H1 (cell line): ENCODE measurements at regions not wholly inside any gene's neighbourhood (a gene's known extent, or its start where the extent isn't known, plus 50 kb on each side); places are given as distances from the start of the nearest gene placed in this dataset.

ENCODE experiments used
- CTCF ChIA-PET: fragments of 300-600 bp; sonication (Branson Sonifier 250); formaldehyde crosslinking; loops from one replicate; lab custom pipeline; 2021; ENCODE audit not compliant: partially characterized antibody; lab: Charles Lee
- POLR2A ChIA-PET: fragments of 300-600 bp; sonication (Branson Sonifier 250); formaldehyde crosslinking; loops from one replicate; lab custom pipeline; 2021; ENCODE audit warnings: inconsistent platforms; ENCODE audit not compliant: partially characterized antibody; lab: Charles Lee
- DNase-seq, 2 experiments: peaks; one replicate each; pipeline versions ENCODE4 v3.0.0 to v3.0.0-alpha.2; 2010 to 2022; ENCODE audit warnings: low spot score in 2 of 2, low read depth in 1 of 2, mixed read lengths in 1 of 2
- FAIRE-seq: peaks from 2 replicates; lab custom pipeline; 2011; peaks lifted over from hg19 to GRCh38; lab: Jason Lieb, UNC
- H2AFZ ChIP-seq: 2 replicates; pipeline ENCODE4 v1.8.1; 2012; ENCODE audit warnings: low read length, inconsistent platforms
- H2AK5ac ChIP-seq: 2 replicates; pipeline ENCODE4 v1.6.1; 2013; ENCODE audit warnings: low read depth, low read length
- H2BK120ac ChIP-seq: replicated peaks from 2 replicates; pipeline ENCODE3; 2013; ENCODE audit warnings: low read depth, low read length, inconsistent platforms
- H2BK12ac ChIP-seq: 2 replicates; pipeline ENCODE4 v1.6.1; 2013; ENCODE audit warnings: low read depth, low read length
- H2BK15ac ChIP-seq: 2 replicates; pipeline ENCODE4 v1.6.1; 2013; ENCODE audit warnings: low read length
- H2BK20ac ChIP-seq: 2 replicates; pipeline ENCODE4 v1.6.1; 2013; ENCODE audit warnings: low read length
- H2BK5ac ChIP-seq: 2 replicates; pipeline ENCODE4 v1.6.1; 2013; ENCODE audit warnings: low read depth, low read length
- H3K14ac ChIP-seq: 2 replicates; pipeline ENCODE4 v1.6.1; 2013; ENCODE audit warnings: inconsistent platforms; ENCODE audit not compliant: insufficient read length
- H3K18ac ChIP-seq: 2 replicates; pipeline ENCODE4 v1.6.1; 2013; ENCODE audit warnings: low read length; ENCODE audit errors: extremely low read depth
- H3K23ac ChIP-seq: 2 replicates; pipeline ENCODE4 v1.6.1; 2013; ENCODE audit warnings: inconsistent platforms; ENCODE audit not compliant: insufficient read length
- H3K23me2 ChIP-seq: 2 replicates; pipeline ENCODE4 v1.6.1; 2013; ENCODE audit warnings: low read depth, low read length
- H3K27ac ChIP-seq: 2 replicates; pipeline ENCODE4 v1.6.1; 2011; ENCODE audit warnings: low read depth, low read length, inconsistent platforms
- H3K27me3 ChIP-seq, 4 experiments: replicated peaks in 1 of 4; 1 replicate in 1 of 4; 2 replicates in 3 of 4; pipeline versions ENCODE4 v1.6.1 to v1.8.1; 2011 to 2013; ENCODE audit warnings: low read length in 3 of 4, mild to moderate bottlenecking in 3 of 4, inconsistent platforms in 2 of 4, mixed read lengths in 2 of 4, moderate library complexity in 1 of 4; ENCODE audit not compliant: control insufficient read depth in 3 of 4, insufficient read depth in 3 of 4; ENCODE audit errors: extremely low read depth in 1 of 4
- H3K36me3 ChIP-seq, 4 experiments: 2 replicates each; pipeline versions ENCODE4 v1.6.1 to v1.8.1; 2011 to 2013; ENCODE audit warnings: mild to moderate bottlenecking in 4 of 4, low read length in 3 of 4, moderate library complexity in 2 of 4, control low read depth in 1 of 4, inconsistent platforms in 1 of 4; ENCODE audit not compliant: insufficient read depth in 4 of 4, control insufficient read depth in 2 of 4
- H3K4ac ChIP-seq: replicated peaks from 2 replicates; pipeline ENCODE3; 2013; ENCODE audit warnings: low read length, low read depth, mixed read lengths, inconsistent platforms; ENCODE audit not compliant: insufficient read length
- H3K4me1 ChIP-seq, 4 experiments: replicated peaks in 1 of 4; 1 replicate in 1 of 4; 2 replicates in 3 of 4; pipeline versions ENCODE4 v1.6.1 to v1.8.1; 2011 to 2013; ENCODE audit warnings: low read length in 3 of 4, inconsistent platforms in 2 of 4, mixed read lengths in 1 of 4; ENCODE audit not compliant: insufficient read depth in 4 of 4, control insufficient read depth in 3 of 4
- H3K4me2 ChIP-seq, 2 experiments: 2 replicates each; pipeline versions ENCODE4 v1.6.1 to v1.8.1; 2011 to 2013; ENCODE audit warnings: low read depth in 2 of 2, low read length in 2 of 2, control low read depth in 1 of 2, inconsistent platforms in 1 of 2, mild to moderate bottlenecking in 1 of 2; ENCODE audit not compliant: insufficient read depth in 1 of 2
- H3K4me3 ChIP-seq, 4 experiments: fragments of 200-600, 300-600 bp in 1 of 4; sonication (generic), shearing (Covaris generic), sonication (Bioruptor Twin) in 1 of 4; 2 replicates each; pipeline versions ENCODE4 v1.5.1 to v1.8.1; 2011 to 2016; ENCODE audit warnings: low read length in 4 of 4, low read depth in 3 of 4, control low read depth in 2 of 4, inconsistent platforms in 2 of 4, mild to moderate bottlenecking in 2 of 4, mixed read lengths in 1 of 4, moderate library complexity in 1 of 4; ENCODE audit not compliant: insufficient read depth in 2 of 4; ENCODE audit errors: extremely low read depth in 1 of 4
- H3K56ac ChIP-seq: replicated peaks from 2 replicates; pipeline ENCODE3; 2013; ENCODE audit warnings: low read depth, mild to moderate bottlenecking, mixed read lengths, low read length, inconsistent platforms; ENCODE audit not compliant: insufficient read length
- H3K79me1 ChIP-seq: 2 replicates; pipeline ENCODE4 v1.6.1; 2013; ENCODE audit warnings: low read depth, low read length, control low read depth
- H3K79me2 ChIP-seq, 2 experiments: 2 replicates each; pipeline versions ENCODE4 v1.6.1 to v1.8.1; 2012 to 2013; ENCODE audit warnings: low read length in 2 of 2, mild to moderate bottlenecking in 2 of 2, inconsistent platforms in 1 of 2; ENCODE audit not compliant: insufficient read depth in 2 of 2, control insufficient read depth in 1 of 2
- H3K9ac ChIP-seq, 4 experiments: replicated peaks in 1 of 4; 1 replicate in 1 of 4; 2 replicates in 3 of 4; pipeline versions ENCODE4 v1.6.1 to v1.8.1; 2011 to 2013; ENCODE audit warnings: low read depth in 3 of 4, low read length in 3 of 4, control low read depth in 2 of 4, mild to moderate bottlenecking in 2 of 4, moderate library complexity in 2 of 4, inconsistent platforms in 1 of 4; ENCODE audit errors: extremely low read depth in 1 of 4
- H3K9me3 ChIP-seq, 2 experiments: 2 replicates each; pipeline versions ENCODE4 v1.6.1 to v1.8.1; 2012 to 2013; ENCODE audit warnings: mild to moderate bottlenecking in 2 of 2, moderate library complexity in 2 of 2, control low read depth in 1 of 2, inconsistent platforms in 1 of 2, low read depth in 1 of 2, low read length in 1 of 2, mixed read lengths in 1 of 2; ENCODE audit not compliant: insufficient read depth in 2 of 2
- H4K20me1 ChIP-seq, 2 experiments: replicated peaks in 1 of 2; 2 replicates each; pipeline versions ENCODE3 to v1.8.1; 2011 to 2013; ENCODE audit warnings: inconsistent platforms in 2 of 2, low read length in 2 of 2, mild to moderate bottlenecking in 1 of 2; ENCODE audit not compliant: insufficient read depth in 2 of 2, control insufficient read depth in 1 of 2
- H4K5ac ChIP-seq: 2 replicates; pipeline ENCODE4 v1.6.1; 2013; ENCODE audit warnings: low read length, low read depth, mixed read lengths, inconsistent platforms; ENCODE audit not compliant: insufficient read length
- H4K8ac ChIP-seq: 2 replicates; pipeline ENCODE4 v1.8.0; 2013; ENCODE audit warnings: mild to moderate bottlenecking, moderate library complexity, low read length, inconsistent platforms; ENCODE audit not compliant: insufficient read depth; ENCODE audit errors: extremely low read depth
- H4K91ac ChIP-seq: replicated peaks from 2 replicates; pipeline ENCODE3; 2013; ENCODE audit warnings: low read length, mixed read lengths, inconsistent platforms; ENCODE audit not compliant: insufficient read length
- CBX5 ChIP-seq: fragments of 300-800, 300-1000 bp; sonication (generic); IDR thresholded peaks from 2 replicates; pipeline ENCODE4 v1.7.1; 2016; ENCODE audit warnings: antibody characterized with exemption, low read length, low read depth
- CEBPB ChIP-seq: IDR thresholded peaks from 2 replicates; pipeline ENCODE4 v1.6.1; 2012; ENCODE audit warnings: low read depth, low read length
- CHD1 ChIP-seq: IDR thresholded peaks from 2 replicates; pipeline ENCODE4 v1.6.1; 2012; ENCODE audit warnings: low read depth, low read length, improper control_type of control experiment
- CHD2 ChIP-seq: IDR thresholded peaks from 2 replicates; pipeline ENCODE4 v1.6.1; 2012; ENCODE audit warnings: low read length, improper control_type of control experiment
- CTBP2 ChIP-seq: IDR thresholded peaks from 2 replicates; pipeline ENCODE4 v1.7.0; 2011; ENCODE audit warnings: borderline replicate concordance, mild to moderate bottlenecking, moderate library complexity, mixed read lengths, low read length; ENCODE audit not compliant: insufficient read depth, insufficient read length
- KDM4A ChIP-seq: IDR thresholded peaks from one replicate; pipeline ENCODE4 v1.7.1; 2012; ENCODE audit warnings: low read depth, mild to moderate bottlenecking, moderate library complexity, low read length, inconsistent platforms; ENCODE audit not compliant: severe bottlenecking
- KDM5A ChIP-seq: fragments of 200-600 bp; IDR thresholded peaks from 2 replicates; pipeline ENCODE4 v1.7.1; 2012; ENCODE audit warnings: mild to moderate bottlenecking, low read length, inconsistent platforms, mixed read lengths
- MAX ChIP-seq: IDR thresholded peaks from 2 replicates; pipeline ENCODE4 v1.6.1; 2012; ENCODE audit warnings: inconsistent platforms
- POLR2AphosphoS5 ChIP-seq: IDR thresholded peaks from 2 replicates; pipeline ENCODE4 v1.6.1; 2011; ENCODE audit warnings: low read depth, low read length
- RFX5 ChIP-seq: IDR thresholded peaks from 2 replicates; pipeline ENCODE4 v1.6.1; 2011; ENCODE audit warnings: low read depth, low read length, improper control_type of control experiment, borderline replicate concordance
- SP1 ChIP-seq: IDR thresholded peaks from 2 replicates; pipeline ENCODE4 v1.6.1; 2011; ENCODE audit warnings: low read depth, low read length
- SUZ12 ChIP-seq: fragments of 200-600 bp; sonication (generic); IDR thresholded peaks from 2 replicates; pipeline ENCODE4 v1.6.1; 2012; ENCODE audit warnings: mild to moderate bottlenecking, inconsistent platforms, low read length, moderate library complexity, mixed read lengths
- TAF7 ChIP-seq: optimal IDR thresholded peaks from 2 replicates; pipeline ENCODE3; 2011; ENCODE audit warnings: low read depth, mild to moderate bottlenecking, inconsistent platforms, low read length, moderate library complexity, borderline replicate concordance
- YY1 ChIP-seq: IDR thresholded peaks from 2 replicates; pipeline ENCODE4 v1.6.1; 2011; ENCODE audit warnings: low read depth, mild to moderate bottlenecking, low read length
- WGBS, 2 experiments: shearing (Covaris generic) in 1 of 2; methylation state at CpG; one replicate each; pipeline versions ENCODE4 v1.1.6 to v1.1.7; 2013 to 2015; ENCODE audit warnings: low lambda C conversion rate in 2 of 2, mixed read lengths in 2 of 2, inconsistent platforms in 1 of 2, low coverage in 1 of 2, missing lambda C conversion rate in 1 of 2; ENCODE audit not compliant: insufficient replicate concordance in 2 of 2, insufficient coverage in 1 of 2, insufficient read length in 1 of 2; ENCODE audit errors: extremely low coverage in 1 of 2, missing lambda C conversion rate in 1 of 2; 5-methylcytosine and 5-hydroxymethylcytosine counted together

- H3K23me2 ChIP-seq: no peaks in the 10 kb centered on the region
- H3K18ac ChIP-seq: no peak overlapping the region
- H3K27me3 ChIP-seq: no peaks in the 10 kb centered on the region
- DNase-seq (no peak), FAIRE-seq (no peak)
- POLR2A ChIA-PET: no interaction called here
- no peak overlapping the region for H2AFZ ChIP-seq
- H2BK120ac ChIP-seq: no peak overlapping the region
- H2AK5ac ChIP-seq: no peak overlapping the region
- H2BK20ac ChIP-seq: no peak overlapping the region
- no peak overlapping the region for H4K5ac ChIP-seq
- 89% methylated on average over 3 of the region's 3 CpGs; no CpG with 5 or more reads in 1 of the 2 experiments for WGBS, 2 experiments
- no peak overlapping the region for H2BK12ac ChIP-seq
- H2BK15ac ChIP-seq: no peak overlapping the region
- no peak overlapping the region for H2BK5ac ChIP-seq
- no peak overlapping the region for H3K14ac ChIP-seq
- H3K9ac ChIP-seq: no peak overlapping the region
- H3K9me3 ChIP-seq: no peaks in the 10 kb centered on the region
- no peak overlapping the region for H3K56ac ChIP-seq
- no peaks in the 10 kb centered on the region for H3K79me2 ChIP-seq
- no peak overlapping the region for H3K4me2 ChIP-seq
- no peak overlapping the region for H4K91ac ChIP-seq
- no peak overlapping the region for H3K23ac ChIP-seq
- H3K79me1 ChIP-seq: no peaks in the 10 kb centered on the region
- no peak overlapping the region for H3K27ac ChIP-seq
- no peak overlapping the region for H3K4ac ChIP-seq
- no peak overlapping the region for H4K8ac ChIP-seq
- H4K20me1 ChIP-seq: no peaks in the 10 kb centered on the region
- H3K36me3 ChIP-seq: no peaks in the 10 kb centered on the region
- H3K4me3 ChIP-seq: no peak overlapping the region
- H3K4me1 ChIP-seq: no peaks in the 10 kb centered on the region
- CTCF ChIA-PET: interaction anchor here (0.5 kb wide), 1 partner anchor 1320 kb away, joined by 3 read pairs; no protein-coding TSS in a partner anchor
- TF ChIP-seq SUZ12 (no peak), CHD2 (no peak), CEBPB (no peak), TAF7 (no peak), SP1 (no peak), YY1 (no peak), KDM5A (no peak), CHD1 (no peak), MAX (no peak), KDM4A (no peak), RFX5 (no peak), CTBP2 (no peak), POLR2AphosphoS5 (no peak), CBX5 (no peak)
These were observed 182.8 kb downstream of the C11orf87 start for GRCh38 chr11:109604481-109605400.
